Activated CD4-positive, alpha-beta T cell treated with anti-CD3 and anti-CD28 coated beads, Interleukin-2, Interleukin-6, amounts not matched to agents 100 ng/mL and 50 ng/mL, durations not matched to agents 16 hours and 8 hours (primary cell): ENCODE measurements at regions not wholly inside any gene's neighbourhood (a gene's known extent, or its start where the extent isn't known, plus 50 kb on each side); places are given as distances from the start of the nearest gene placed in this dataset.

Source experiments
- DNase-seq: peaks from one replicate; pipeline ENCODE4 v3.0.0-alpha.2; 2020

- peak; percentile 93 for DNase-seq
Measured at GRCh38 chr9:6703898-6704639, 53.7 kb upstream of the KDM4C start.

DNA sequence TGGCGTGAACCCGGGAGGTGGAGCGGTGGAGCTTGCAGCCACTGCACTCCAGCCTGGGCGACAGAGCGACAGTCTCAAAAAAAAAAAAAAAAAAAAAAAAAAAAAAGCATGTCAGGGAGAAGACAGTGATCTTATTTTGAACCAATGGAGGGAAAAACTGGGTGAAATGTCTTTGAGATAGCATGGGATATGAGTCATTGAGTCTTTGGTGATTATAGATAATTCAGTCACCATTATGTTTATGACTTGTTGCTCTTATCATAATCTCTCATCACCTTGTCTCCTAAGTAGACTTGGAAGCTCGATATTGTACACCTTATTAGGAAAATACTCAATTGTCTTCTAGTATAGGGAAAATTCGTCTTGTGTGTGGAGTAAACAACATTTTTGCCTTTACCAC is 55.1 kb upstream of the KDM4C start:
- peak; percentile 53 for DNase-seq

- DNase-seq: no peak
Measured at GRCh38 chr9:6696178-6696577, 50.6 kb upstream of the GLDC start.

DNA sequence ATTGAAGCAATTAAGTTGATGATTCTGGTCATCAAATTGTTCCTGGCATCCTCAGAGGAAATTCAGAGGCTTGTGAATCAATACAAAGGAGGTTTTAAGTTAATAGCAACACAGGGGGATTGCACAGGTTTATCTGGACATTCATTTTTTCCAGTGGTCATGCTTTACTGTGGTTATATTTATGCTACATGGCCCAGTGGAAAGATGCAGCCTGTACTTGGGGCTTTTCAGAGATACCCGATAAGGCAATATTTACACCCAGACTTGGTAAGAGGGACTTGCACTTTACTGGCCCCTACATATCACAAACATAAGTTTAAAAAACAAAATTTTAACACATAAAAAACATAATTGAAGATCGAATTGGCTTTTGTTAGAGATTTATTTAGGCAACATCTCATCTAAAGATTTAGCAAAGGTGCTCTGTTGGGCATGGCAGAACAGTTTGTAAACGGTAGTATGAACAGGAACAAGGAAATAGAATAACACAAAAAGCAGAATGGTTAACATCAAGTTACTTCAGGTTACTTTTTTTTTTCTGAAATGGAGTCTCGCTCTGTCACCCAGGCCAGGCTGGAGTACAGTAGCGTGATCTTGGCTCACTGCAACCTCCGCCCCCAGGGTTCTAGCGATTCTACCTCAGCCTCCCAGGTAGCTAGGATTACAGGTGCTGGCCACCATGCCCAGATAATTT is 49.7 kb upstream of the GLDC start:
- no peak for DNase-seq
